Caco-2 (cell line): ENCODE measurements at regions not wholly inside any gene's neighbourhood (a gene's known extent, or its start where the extent isn't known, plus 50 kb on each side); places are given as distances from the start of the nearest gene placed in this dataset.

Source experiments
- BruUV-seq: library from RNA; stranded (reverse); fragments of 400-500 nt; replicated peaks from 2 replicates; lab custom pipeline; 2021; lab: Mats Ljungman, UMichigan
- CTCF ChIA-PET: fragments of 300-600 bp; sonication (Branson Sonifier 250); formaldehyde crosslinking; loops from one replicate; lab custom pipeline; 2022; ENCODE audit warnings: antibody characterized with exemption; lab: Charles Lee
- POLR2A ChIA-PET: fragments of 300-600 bp; sonication (Branson Sonifier 250); formaldehyde crosslinking; loops from one replicate; lab custom pipeline; 2022; ENCODE audit warnings: antibody characterized with exemption; lab: Charles Lee
- DNase-seq, 2 experiments: peaks; one replicate each; pipeline versions ENCODE4 v3.0.0 to v3.0.0-alpha.2; 2020 to 2022
- H3K27me3 ChIP-seq: replicated peaks from 2 replicates; pipeline ENCODE4 v1.6.0; 2011; ENCODE audit warnings: low read length; ENCODE audit not compliant: control insufficient read depth, insufficient read depth
- H3K36me3 ChIP-seq: 2 replicates; pipeline ENCODE4 v1.5.1; 2011; ENCODE audit warnings: low read length; ENCODE audit not compliant: control insufficient read depth, insufficient read depth
- H3K4me1 ChIP-seq: fragments of 250-450 bp; sonication (Bioruptor Pico); 2 replicates; pipeline ENCODE4 v1.5.1; 2020; ENCODE audit warnings: mild to moderate bottlenecking
- H3K4me3 ChIP-seq: 2 replicates; pipeline ENCODE4 v1.5.1; 2011; ENCODE audit warnings: low read depth, mild to moderate bottlenecking, control low read depth, low read length
- H3K9me3 ChIP-seq: fragments of 250-450 bp; sonication (Bioruptor Pico); 2 replicates; pipeline ENCODE4 v1.5.1; 2020; ENCODE audit warnings: mild to moderate bottlenecking, moderate library complexity
- H3K27ac Mint-ChIP-seq: one replicate; pipeline ENCODE4 v1.8.0; 2022; ENCODE audit warnings: mixed read lengths; ENCODE audit not compliant: unreplicated experiment
- H3K27me3 Mint-ChIP-seq: one replicate; pipeline ENCODE4 v1.8.0; 2022; ENCODE audit warnings: mixed read lengths; ENCODE audit not compliant: insufficient read depth, unreplicated experiment
- H3K36me3 Mint-ChIP-seq: one replicate; pipeline ENCODE4 v1.8.0; 2022; ENCODE audit warnings: mild to moderate bottlenecking, mixed read lengths; ENCODE audit not compliant: insufficient read depth, unreplicated experiment
- H3K4me1 Mint-ChIP-seq: one replicate; pipeline ENCODE4 v1.8.0; 2022; ENCODE audit warnings: low read depth, mixed read lengths; ENCODE audit not compliant: unreplicated experiment
- H3K4me3 Mint-ChIP-seq: one replicate; pipeline ENCODE4 v1.8.0; 2022; ENCODE audit warnings: mild to moderate bottlenecking, moderate library complexity, mixed read lengths; ENCODE audit not compliant: unreplicated experiment
- H3K9me3 Mint-ChIP-seq: one replicate; pipeline ENCODE4 v1.8.0; 2022; ENCODE audit warnings: mixed read lengths; ENCODE audit not compliant: unreplicated experiment
- CTCF ChIP-seq, 2 experiments: fragments of 200-600 bp in 1 of 2; IDR thresholded peaks; 1 replicate in 1 of 2; 2 replicates in 1 of 2; pipeline versions ENCODE4 v1.5.1 to v1.8.0; 2011 to 2022; ENCODE audit warnings: antibody characterized with exemption in 1 of 2, control low read depth in 1 of 2, inconsistent platforms in 1 of 2, low read depth in 1 of 2, low read length in 1 of 2, mild to moderate bottlenecking in 1 of 2, moderate library complexity in 1 of 2; ENCODE audit not compliant: insufficient read depth in 1 of 2, severe bottlenecking in 1 of 2, unreplicated experiment in 1 of 2
- intact Hi-C: fragments of 100-400 bp; cut with micrococcal nuclease; formaldehyde crosslinking; loops from one replicate; pipeline ENCODE4 v1.10.0; 2022; ENCODE audit not compliant: unreplicated experiment

GRCh38 chr3:106277731-106278130 lies 408.9 kb upstream of the CBLB start:
- BruUV-seq, result no TSS peak
- Mint-ChIP-seq H3K36me3 (no peaks in the 10 kb centered on the region), H3K9me3 (peaks cover 9% of the 10 kb centered on the region), H3K4me3 (no peak overlapping the region), H3K27ac (no peak overlapping the region), H3K27me3 (no peaks in the 10 kb centered on the region), H3K4me1 (peaks cover 10% of the 10 kb centered on the region)
- no peaks in the 10 kb centered on the region for H3K36me3 ChIP-seq
- TF ChIP-seq CTCF (IDR thresholded peaks at IDR 0.05; ENCODE audit: insufficient read depth in 1 of 2, low read depth in 1 of 2, low read length in 1 of 2, severe bottlenecking in 1 of 2, unreplicated experiment in 1 of 2), result no peak
- no peaks in the 10 kb centered on the region for H3K27me3 ChIP-seq
- ChIA-PET POLR2A (no interaction called here), CTCF (no interaction called here)
- H3K4me3 ChIP-seq, result no peak overlapping the region
- no peak for DNase-seq
- intact Hi-C loops, result no loop called here
- H3K9me3 ChIP-seq, result no peaks in the 10 kb centered on the region
- peaks cover 13% of the 10 kb centered on the region for H3K4me1 ChIP-seq

- no peaks in the 10 kb centered on the region for H3K9me3 ChIP-seq
- Mint-ChIP-seq H3K4me3 (no peak overlapping the region), H3K27ac (no peak overlapping the region), H3K9me3 (peaks cover 15% of the 10 kb centered on the region), H3K36me3 (no peaks in the 10 kb centered on the region), H3K27me3 (no peaks in the 10 kb centered on the region), H3K4me1 (no peaks in the 10 kb centered on the region)
- BruUV-seq, result no TSS peak
- H3K4me3 ChIP-seq, result no peak overlapping the region
- no peaks in the 10 kb centered on the region for H3K36me3 ChIP-seq
- ChIA-PET CTCF (no interaction called here), POLR2A (interaction anchor here (0.5 kb wide), 1 partner anchor 413 kb away, joined by 5 read pairs; the partner anchor contains the start of gene CBLB)
- intact Hi-C loops, result no loop called here
- peaks cover 13% of the 10 kb centered on the region for H3K4me1 ChIP-seq
- TF ChIP-seq CTCF (IDR thresholded peaks at IDR 0.05; ENCODE audit: insufficient read depth in 1 of 2, low read depth in 1 of 2, low read length in 1 of 2, severe bottlenecking in 1 of 2, unreplicated experiment in 1 of 2), result no peak
- no peaks in the 10 kb centered on the region; the same call in 1 of the 2 replicates for H3K27me3 ChIP-seq
- DNase-seq, result no peak
These were observed 412.4 kb upstream of the CBLB start for GRCh38 chr3:106281221-106281620.

- intact Hi-C loops, result no loop called here
- Mint-ChIP-seq H3K4me3 (no peak overlapping the region), H3K27ac (no peak overlapping the region), H3K4me1 (no peaks in the 10 kb centered on the region), H3K27me3 (no peaks in the 10 kb centered on the region), H3K36me3 (no peaks in the 10 kb centered on the region), H3K9me3 (peaks cover 15% of the 10 kb centered on the region)
- BruUV-seq, result no TSS peak
- Histone ChIP-seq H3K36me3 (no peaks in the 10 kb centered on the region), H3K4me3 (no peak overlapping the region), H3K9me3 (no peaks in the 10 kb centered on the region), H3K4me1 (peaks cover 13% of the 10 kb centered on the region), H3K27me3 (no peaks in the 10 kb centered on the region; the same call in 1 of the 2 replicates)
- no peak for DNase-seq
- ChIA-PET CTCF (no interaction called here), POLR2A (no interaction called here)
- no peak for TF ChIP-seq CTCF (IDR thresholded peaks at IDR 0.05; ENCODE audit: insufficient read depth in 1 of 2, low read depth in 1 of 2, low read length in 1 of 2, severe bottlenecking in 1 of 2, unreplicated experiment in 1 of 2)
These were observed 414.1 kb upstream of the CBLB start for GRCh38 chr3:106282943-106283342.
